MM.1S (cell line): ENCODE measurements at regions not wholly inside any gene's neighbourhood (a gene's known extent, or its start where the extent isn't known, plus 50 kb on each side); places are given as distances from the start of the nearest gene placed in this dataset.
A peak's percentile ranks its signal among the peaks of the same experiment; 100 is the strongest.

ENCODE experiments used
- DNase-seq: peaks from one replicate; pipeline ENCODE4 v3.0.0-alpha.2; 2015
- H2AFZ ChIP-seq: fragments of 300-600 bp; sonication (generic); 2 replicates; pipeline ENCODE4 v1.6.0; 2016; ENCODE audit warnings: antibody characterized with exemption, low read length
- H3F3A ChIP-seq: fragments of 300-600 bp; sonication (generic); 2 replicates; pipeline ENCODE4 v1.6.1; 2016; ENCODE audit warnings: mild to moderate bottlenecking, antibody characterized with exemption, low read length, moderate library complexity, mixed read lengths; ENCODE audit not compliant: insufficient read depth
- H3K27ac ChIP-seq: fragments of 300-600 bp; sonication (generic); 2 replicates; pipeline ENCODE4 v1.5.1; 2016; ENCODE audit warnings: mild to moderate bottlenecking, low read length
- H3K27me3 ChIP-seq: fragments of 300-600 bp; sonication (generic); replicated peaks from 2 replicates; pipeline ENCODE4 v1.6.0; 2016; ENCODE audit warnings: low read length; ENCODE audit not compliant: insufficient read depth
- H3K36me3 ChIP-seq: fragments of 300-600 bp; sonication (generic); replicated peaks from 2 replicates; pipeline ENCODE4 v1.6.1; 2016; ENCODE audit warnings: mild to moderate bottlenecking, low read length, mixed read lengths; ENCODE audit not compliant: insufficient read depth
- H3K4me1 ChIP-seq: fragments of 300-600 bp; sonication (generic); 2 replicates; pipeline ENCODE4 v1.6.1; 2016; ENCODE audit warnings: low read length, mixed read lengths
- H3K4me2 ChIP-seq: fragments of 300-600 bp; sonication (generic); 2 replicates; pipeline ENCODE4 v1.6.0; 2016; ENCODE audit warnings: low read depth, low read length
- H3K4me3 ChIP-seq: fragments of 300-600 bp; sonication (generic); 2 replicates; pipeline ENCODE4 v1.5.1; 2016; ENCODE audit warnings: low read length, mixed read lengths
- H3K79me2 ChIP-seq: fragments of 300-600 bp; sonication (generic); 2 replicates; pipeline ENCODE4 v1.6.1; 2016; ENCODE audit warnings: mixed run types, low read length, mixed read lengths
- H3K9ac ChIP-seq: fragments of 300-600 bp; sonication (generic); 2 replicates; pipeline ENCODE4 v1.6.1; 2016; ENCODE audit warnings: low read length, mixed read lengths
- H3K9me2 ChIP-seq: fragments of 300-600 bp; sonication (generic); replicated peaks from 2 replicates; pipeline ENCODE4 v1.6.1; 2016; ENCODE audit warnings: mild to moderate bottlenecking, low read length, mixed read lengths; ENCODE audit not compliant: insufficient read depth
- H3K9me3 ChIP-seq: fragments of 300-600 bp; sonication (generic); replicated peaks from 2 replicates; pipeline ENCODE4 v1.6.1; 2016; ENCODE audit warnings: mild to moderate bottlenecking, low read length, mixed read lengths; ENCODE audit not compliant: insufficient read depth
- H4K20me1 ChIP-seq: fragments of 300-600 bp; sonication (generic); 2 replicates; pipeline ENCODE4 v1.6.1; 2016; ENCODE audit warnings: mild to moderate bottlenecking, low read length, moderate library complexity, mixed read lengths; ENCODE audit not compliant: insufficient read depth
- EZH2 ChIP-seq: fragments of 300-600 bp; sonication (generic); optimal IDR thresholded peaks from 2 replicates; pipeline ENCODE3; 2017; ENCODE audit warnings: low read depth, mild to moderate bottlenecking, antibody characterized with exemption, low read length, mixed read lengths
- EZH2phosphoT487 ChIP-seq: fragments of 300-600 bp; sonication (generic); IDR thresholded peaks from 2 replicates; pipeline ENCODE4 v1.6.1; 2018; ENCODE audit warnings: antibody characterized with exemption, low read length
- TF ChIP-seq, protein P1 (sequence below): fragments of 300-600 bp; sonication (generic); IDR thresholded peaks from 2 replicates; pipeline ENCODE4 v1.5.1; 2016; ENCODE audit warnings: antibody characterized with exemption, low read length, mixed read lengths

DNA sequence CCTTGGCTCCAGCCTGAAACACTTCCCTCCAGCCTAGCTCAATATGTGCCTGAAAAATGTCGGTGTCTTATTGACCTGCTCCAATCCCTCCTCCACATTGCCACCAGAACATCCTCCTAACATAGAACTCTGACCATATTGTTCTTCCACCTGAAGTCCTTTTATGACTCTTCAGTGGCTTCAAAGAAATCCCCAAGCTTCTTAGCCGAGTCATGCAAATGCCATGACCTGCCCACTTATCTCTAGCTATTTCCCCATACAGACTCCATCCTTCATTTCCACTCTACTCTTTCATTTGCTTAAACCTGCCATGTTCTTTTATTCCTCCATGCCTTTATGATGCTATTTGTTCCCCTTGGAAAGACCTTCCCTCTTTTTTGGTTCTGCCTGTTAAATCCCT lies 568.6 kb downstream of the ETNK1 start:
- no peak overlapping the region for H2AFZ ChIP-seq
- no peaks in the 10 kb centered on the region for H3K4me1 ChIP-seq
- no peak overlapping the region for H3K9ac ChIP-seq
- no peaks in the 10 kb centered on the region for H3K9me2 ChIP-seq
- no peaks in the 10 kb centered on the region for H3K27me3 ChIP-seq
- no peak overlapping the region for H3K27ac ChIP-seq
- no peaks in the 10 kb centered on the region for H3K79me2 ChIP-seq
- DNase-seq = no peak
- no peaks in the 10 kb centered on the region for H4K20me1 ChIP-seq
- no peaks in the 10 kb centered on the region for H3K36me3 ChIP-seq
- H3F3A ChIP-seq = no peaks in the 10 kb centered on the region
- H3K4me2 ChIP-seq = no peak overlapping the region
- TF ChIP-seq EZH2phosphoT487 (no peak), EZH2 (no peak)
- TF ChIP-seq, protein P1, sequence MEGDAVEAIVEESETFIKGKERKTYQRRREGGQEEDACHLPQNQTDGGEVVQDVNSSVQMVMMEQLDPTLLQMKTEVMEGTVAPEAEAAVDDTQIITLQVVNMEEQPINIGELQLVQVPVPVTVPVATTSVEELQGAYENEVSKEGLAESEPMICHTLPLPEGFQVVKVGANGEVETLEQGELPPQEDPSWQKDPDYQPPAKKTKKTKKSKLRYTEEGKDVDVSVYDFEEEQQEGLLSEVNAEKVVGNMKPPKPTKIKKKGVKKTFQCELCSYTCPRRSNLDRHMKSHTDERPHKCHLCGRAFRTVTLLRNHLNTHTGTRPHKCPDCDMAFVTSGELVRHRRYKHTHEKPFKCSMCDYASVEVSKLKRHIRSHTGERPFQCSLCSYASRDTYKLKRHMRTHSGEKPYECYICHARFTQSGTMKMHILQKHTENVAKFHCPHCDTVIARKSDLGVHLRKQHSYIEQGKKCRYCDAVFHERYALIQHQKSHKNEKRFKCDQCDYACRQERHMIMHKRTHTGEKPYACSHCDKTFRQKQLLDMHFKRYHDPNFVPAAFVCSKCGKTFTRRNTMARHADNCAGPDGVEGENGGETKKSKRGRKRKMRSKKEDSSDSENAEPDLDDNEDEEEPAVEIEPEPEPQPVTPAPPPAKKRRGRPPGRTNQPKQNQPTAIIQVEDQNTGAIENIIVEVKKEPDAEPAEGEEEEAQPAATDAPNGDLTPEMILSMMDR = no peak
- no peak overlapping the region for H3K4me3 ChIP-seq
- H3K9me3 ChIP-seq = no peaks in the 10 kb centered on the region

DNA sequence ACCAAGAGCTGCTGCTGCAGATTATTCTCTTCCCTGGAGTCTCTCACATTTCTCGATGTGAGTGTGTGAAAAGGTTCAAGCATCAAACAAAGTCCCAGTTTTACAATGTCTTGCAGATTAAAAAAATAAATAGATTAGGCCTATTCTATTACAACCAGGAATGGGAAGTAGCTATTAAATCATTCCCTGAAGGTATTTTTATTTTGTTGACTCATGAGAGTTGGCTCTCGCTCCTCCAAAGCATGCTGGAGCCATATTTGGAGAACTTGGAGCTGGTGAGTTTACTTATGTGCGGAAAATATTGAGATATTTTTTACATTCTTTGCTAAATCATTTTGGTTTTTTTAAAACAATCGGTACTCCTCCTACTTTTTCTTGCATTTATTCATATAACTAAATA lies 572.3 kb downstream of the ETNK1 start:
- Histone ChIP-seq H3K4me1 (no peaks in the 10 kb centered on the region), H2AFZ (no peak overlapping the region), H3K9me3 (no peaks in the 10 kb centered on the region), H3K27me3 (no peaks in the 10 kb centered on the region), H3K4me3 (no peak overlapping the region), H3K36me3 (no peaks in the 10 kb centered on the region), H3K27ac (no peak overlapping the region), H3K4me2 (no peak overlapping the region), H4K20me1 (no peaks in the 10 kb centered on the region), H3F3A (no peaks in the 10 kb centered on the region), H3K9ac (no peak overlapping the region), H3K79me2 (no peaks in the 10 kb centered on the region), H3K9me2 (no peaks in the 10 kb centered on the region)
- no peak for DNase-seq
- TF ChIP-seq EZH2phosphoT487 = no peak
- TF ChIP-seq EZH2 = no peak
- TF ChIP-seq, protein P1 = no peak

DNA sequence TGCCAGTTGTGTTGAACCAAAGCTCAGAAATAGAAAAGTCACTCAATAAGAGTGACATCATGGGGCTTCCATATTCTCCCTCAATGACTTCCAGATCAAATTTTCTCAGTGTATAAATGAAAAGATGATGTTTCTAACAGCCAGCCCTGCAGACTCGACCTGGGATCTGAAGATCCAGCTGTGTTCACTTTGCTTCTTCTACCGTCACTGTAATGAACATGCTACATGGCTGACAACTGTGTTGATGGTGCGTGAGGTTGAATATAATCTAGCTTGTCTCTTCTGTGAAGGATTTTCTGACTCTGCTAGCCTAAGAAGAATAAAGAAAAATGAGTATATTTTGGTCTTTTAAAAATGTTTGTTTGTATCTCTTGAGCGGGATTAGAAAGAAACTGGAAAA lies 577.8 kb downstream of the ETNK1 start:
- Histone ChIP-seq H3K9me2 (no peaks in the 10 kb centered on the region), H2AFZ (no peak overlapping the region)

DNA sequence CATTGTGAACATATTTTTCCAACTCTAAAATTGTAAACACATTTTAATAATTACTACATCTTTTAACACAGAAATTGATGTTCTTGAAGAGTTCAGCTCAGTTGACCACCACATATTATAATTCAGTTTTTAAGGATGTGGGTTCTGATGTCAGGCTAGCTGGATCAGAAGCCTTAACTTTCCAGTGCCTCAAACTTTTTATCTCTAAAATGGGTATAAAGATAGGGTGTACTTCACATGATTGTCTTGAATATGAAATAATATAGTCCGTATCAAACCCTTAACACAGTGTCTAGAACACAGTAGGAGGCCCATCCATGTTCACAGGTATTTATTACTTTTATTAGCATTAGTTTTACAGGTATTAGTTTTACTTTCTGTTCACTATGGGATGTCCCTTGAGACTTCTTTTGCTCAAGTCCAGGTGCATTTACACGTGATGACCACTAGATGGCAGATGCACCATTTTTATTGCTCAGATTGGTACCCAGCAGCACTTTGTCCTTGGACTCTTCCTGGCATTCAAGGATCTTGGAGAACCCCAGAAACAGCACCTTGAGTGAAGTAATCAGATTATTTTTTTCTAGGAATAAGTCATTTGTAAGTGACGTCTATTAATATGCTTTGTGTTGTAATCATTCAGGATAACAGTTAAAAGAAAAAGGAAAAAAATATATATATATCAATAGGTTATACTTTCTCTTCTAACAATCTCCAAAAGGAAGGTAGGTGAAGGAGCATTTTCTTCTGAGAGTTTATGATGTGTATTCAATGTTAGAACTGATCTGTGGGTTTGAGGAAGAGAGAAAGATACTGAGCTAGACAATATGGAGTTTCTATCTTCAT lies 580.2 kb downstream of the ETNK1 start:
- Histone ChIP-seq H3K79me2 (no peaks in the 10 kb centered on the region), H3K9ac (no peak overlapping the region), H3K27ac (no peak overlapping the region), H3K36me3 (no peaks in the 10 kb centered on the region), H2AFZ (peak overlapping the region; percentile 52; the same call in 1 of the 2 replicates), H3K4me3 (no peak overlapping the region), H3K9me3 (no peaks in the 10 kb centered on the region), H3K4me2 (peak overlapping the region; percentile 22; the same call in 1 of the 2 replicates), H3K27me3 (no peaks in the 10 kb centered on the region), H3F3A (no peaks in the 10 kb centered on the region), H3K9me2 (no peaks in the 10 kb centered on the region), H3K4me1 (no peaks in the 10 kb centered on the region), H4K20me1 (no peaks in the 10 kb centered on the region)
- peak; percentile 76 for DNase-seq
- TF ChIP-seq, protein P1 = peak; percentile 93
- no peak for TF ChIP-seq EZH2
- no peak for TF ChIP-seq EZH2phosphoT487

More for the DNA sequence above, 577.8 kb downstream of the ETNK1 start:
- no peaks in the 10 kb centered on the region for H3K4me1 ChIP-seq
- no peak overlapping the region for H3K27ac ChIP-seq
- no peak for TF ChIP-seq EZH2phosphoT487
- TF ChIP-seq EZH2 = no peak
- no peak overlapping the region for H3K9ac ChIP-seq
- no peaks in the 10 kb centered on the region for H3F3A ChIP-seq
- no peaks in the 10 kb centered on the region for H3K36me3 ChIP-seq
- DNase-seq = no peak
- no peaks in the 10 kb centered on the region for H3K27me3 ChIP-seq
- no peaks in the 10 kb centered on the region for H3K79me2 ChIP-seq
- no peaks in the 10 kb centered on the region for H4K20me1 ChIP-seq
- no peak overlapping the region for H3K4me3 ChIP-seq
- H3K4me2 ChIP-seq = no peak overlapping the region
- H3K9me3 ChIP-seq = no peaks in the 10 kb centered on the region
